Smooth muscle cell (in vitro differentiated cells): ENCODE measurements at regions not wholly inside any gene's neighbourhood (a gene's known extent, or its start where the extent isn't known, plus 50 kb on each side); places are given as distances from the start of the nearest gene placed in this dataset.

ENCODE experiments used
- DNase-seq: peaks from one replicate; lab custom pipeline; 2025; ENCODE audit not compliant: unreplicated experiment; lab: John Stamatoyannopoulos, UW
- H2AFZ ChIP-seq: fragments of 200-600 bp; sonication (generic); 2 replicates; pipeline ENCODE4 v1.6.0; 2016; ENCODE audit warnings: antibody characterized with exemption, low read depth, mild to moderate bottlenecking
- H3F3A ChIP-seq: fragments of 200-600 bp; sonication (generic); 2 replicates; pipeline ENCODE4 v1.6.0; 2017; ENCODE audit warnings: antibody characterized with exemption, low read depth
- H3K27ac ChIP-seq: fragments of 200-600 bp; sonication (generic); 2 replicates; pipeline ENCODE4 v1.5.1; 2016; ENCODE audit warnings: low read depth, mild to moderate bottlenecking
- H3K27me3 ChIP-seq: fragments of 200-600 bp; sonication (generic); 2 replicates; pipeline ENCODE4 v1.6.1; 2016; ENCODE audit warnings: low read depth, mild to moderate bottlenecking
- H3K36me3 ChIP-seq: fragments of 200-600 bp; sonication (generic); 2 replicates; pipeline ENCODE4 v1.5.1; 2016; ENCODE audit warnings: low read depth
- H3K4me1 ChIP-seq: fragments of 200-600 bp; sonication (generic); 2 replicates; pipeline ENCODE4 v1.5.1; 2016; ENCODE audit warnings: low read depth
- H3K4me2 ChIP-seq: fragments of 200-600 bp; sonication (generic); 2 replicates; pipeline ENCODE4 v1.6.0; 2016; ENCODE audit warnings: mild to moderate bottlenecking
- H3K4me3 ChIP-seq: fragments of 200-600 bp; sonication (generic); 2 replicates; pipeline ENCODE4 v1.5.1; 2016; ENCODE audit warnings: mild to moderate bottlenecking
- H3K79me2 ChIP-seq: fragments of 200-600 bp; sonication (generic); 2 replicates; pipeline ENCODE4 v1.6.0; 2016; ENCODE audit warnings: low read depth, mild to moderate bottlenecking
- H3K9ac ChIP-seq: fragments of 200-600 bp; sonication (generic); 2 replicates; pipeline ENCODE4 v1.6.0; 2016; ENCODE audit warnings: low read depth
- H3K9me3 ChIP-seq: fragments of 200-600 bp; sonication (generic); replicated peaks from 2 replicates; pipeline ENCODE4 v1.5.1; 2016; ENCODE audit warnings: low read depth
- H4K20me1 ChIP-seq: fragments of 200-600 bp; sonication (generic); 2 replicates; pipeline ENCODE4 v1.6.0; 2016; ENCODE audit warnings: low read depth
- WGBS: methylation state at CpG from one replicate; pipeline ENCODE4 v1.1.7; 2016; ENCODE audit warnings: low lambda C conversion rate; 5-methylcytosine and 5-hydroxymethylcytosine counted together
- TF ChIP-seq, protein P1 (sequence below): fragments of 200-600 bp; sonication (generic); IDR thresholded peaks from 2 replicates; pipeline ENCODE4 v1.5.1; 2017; ENCODE audit warnings: borderline replicate concordance, mild to moderate bottlenecking, antibody characterized with exemption; ENCODE audit not compliant: insufficient read depth, poor library complexity, severe bottlenecking

GRCh38 chr3:116563351-116563750 lies 118.1 kb upstream of the LSAMP start:
- no peak overlapping the region for H3K27ac ChIP-seq
- 71% methylated on average over 2 of the region's 2 CpGs for WGBS
- H4K20me1 ChIP-seq: no peaks in the 10 kb centered on the region
- H3K36me3 ChIP-seq: no peaks in the 10 kb centered on the region
- H3K79me2 ChIP-seq: no peaks in the 10 kb centered on the region
- no peaks in the 10 kb centered on the region for H3K27me3 ChIP-seq
- H3F3A ChIP-seq: no peaks in the 10 kb centered on the region
- no peak overlapping the region for H3K9ac ChIP-seq
- no peak overlapping the region for H3K4me2 ChIP-seq
- peaks cover 3% of the 10 kb centered on the region for H3K4me1 ChIP-seq
- no peak for DNase-seq
- H2AFZ ChIP-seq: no peak overlapping the region
- no peaks in the 10 kb centered on the region for H3K9me3 ChIP-seq
- TF ChIP-seq, protein P1, sequence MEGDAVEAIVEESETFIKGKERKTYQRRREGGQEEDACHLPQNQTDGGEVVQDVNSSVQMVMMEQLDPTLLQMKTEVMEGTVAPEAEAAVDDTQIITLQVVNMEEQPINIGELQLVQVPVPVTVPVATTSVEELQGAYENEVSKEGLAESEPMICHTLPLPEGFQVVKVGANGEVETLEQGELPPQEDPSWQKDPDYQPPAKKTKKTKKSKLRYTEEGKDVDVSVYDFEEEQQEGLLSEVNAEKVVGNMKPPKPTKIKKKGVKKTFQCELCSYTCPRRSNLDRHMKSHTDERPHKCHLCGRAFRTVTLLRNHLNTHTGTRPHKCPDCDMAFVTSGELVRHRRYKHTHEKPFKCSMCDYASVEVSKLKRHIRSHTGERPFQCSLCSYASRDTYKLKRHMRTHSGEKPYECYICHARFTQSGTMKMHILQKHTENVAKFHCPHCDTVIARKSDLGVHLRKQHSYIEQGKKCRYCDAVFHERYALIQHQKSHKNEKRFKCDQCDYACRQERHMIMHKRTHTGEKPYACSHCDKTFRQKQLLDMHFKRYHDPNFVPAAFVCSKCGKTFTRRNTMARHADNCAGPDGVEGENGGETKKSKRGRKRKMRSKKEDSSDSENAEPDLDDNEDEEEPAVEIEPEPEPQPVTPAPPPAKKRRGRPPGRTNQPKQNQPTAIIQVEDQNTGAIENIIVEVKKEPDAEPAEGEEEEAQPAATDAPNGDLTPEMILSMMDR: no peak
- no peak overlapping the region for H3K4me3 ChIP-seq

- H3K27me3 ChIP-seq: no peaks in the 10 kb centered on the region
- TF ChIP-seq, protein P1: no peak
- no peaks in the 10 kb centered on the region for H3K36me3 ChIP-seq
- no peak overlapping the region for H3K4me3 ChIP-seq
- no peaks in the 10 kb centered on the region for H3K79me2 ChIP-seq
- H3K9ac ChIP-seq: no peak overlapping the region
- no peak for DNase-seq
- H2AFZ ChIP-seq: no peak overlapping the region
- peaks cover 3% of the 10 kb centered on the region for H3K4me1 ChIP-seq
- H3K27ac ChIP-seq: no peak overlapping the region
- no peaks in the 10 kb centered on the region for H4K20me1 ChIP-seq
- H3F3A ChIP-seq: no peaks in the 10 kb centered on the region
- H3K9me3 ChIP-seq: no peaks in the 10 kb centered on the region
- peak overlapping the region; percentile 59 for H3K4me2 ChIP-seq
Measured at GRCh38 chr3:116566478-116566960, 121.2 kb upstream of the LSAMP start.

GRCh38 chr3:116569611-116570010 lies 124.3 kb upstream of the LSAMP start:
- Histone ChIP-seq H3K9me3 (no peaks in the 10 kb centered on the region), H3K36me3 (no peaks in the 10 kb centered on the region), H3K79me2 (no peaks in the 10 kb centered on the region), H3K4me3 (no peak overlapping the region), H4K20me1 (no peaks in the 10 kb centered on the region), H3K4me2 (peak overlapping the region; percentile 26), H3K4me1 (peaks cover 3% of the 10 kb centered on the region), H3K27me3 (no peaks in the 10 kb centered on the region), H2AFZ (no peak overlapping the region), H3K9ac (no peak overlapping the region), H3F3A (no peaks in the 10 kb centered on the region), H3K27ac (peak overlapping the region; percentile 16)
- TF ChIP-seq, protein P1: no peak
- 13% methylated on average over 1 of the region's 1 CpG for WGBS
- DNase-seq: no peak

DNA sequence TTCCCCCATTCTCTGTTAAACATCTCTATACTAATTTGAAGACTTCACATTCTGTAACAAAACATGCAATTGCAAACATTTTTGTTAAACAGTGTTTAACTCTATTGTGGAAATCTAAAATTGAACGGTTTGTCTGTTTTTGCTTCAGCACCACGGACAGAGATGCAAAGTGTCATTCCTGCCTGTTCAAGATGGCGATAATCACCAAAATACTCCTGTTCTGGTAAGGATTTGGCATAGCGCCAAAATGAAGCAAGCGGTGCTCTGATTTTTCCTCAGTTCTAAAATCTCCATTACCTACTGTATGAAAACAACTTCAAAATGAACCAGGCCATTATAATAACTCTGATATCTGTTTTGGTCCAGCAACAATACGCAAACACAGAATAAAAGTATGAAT lies 129.7 kb upstream of the TUSC7 start:
- TF ChIP-seq, protein P1: no peak
- no peaks in the 10 kb centered on the region for H3K4me1 ChIP-seq
- no peaks in the 10 kb centered on the region for H3K9me3 ChIP-seq
- H3K27me3 ChIP-seq: no peaks in the 10 kb centered on the region
- H3K27ac ChIP-seq: no peak overlapping the region
- 30% methylated on average over 6 of the region's 6 CpGs for WGBS
- no peak overlapping the region for H3K4me2 ChIP-seq
- no peaks in the 10 kb centered on the region for H3F3A ChIP-seq
- H4K20me1 ChIP-seq: no peaks in the 10 kb centered on the region
- no peak for DNase-seq
- H3K36me3 ChIP-seq: no peaks in the 10 kb centered on the region
- no peak overlapping the region for H3K9ac ChIP-seq
- H2AFZ ChIP-seq: no peak overlapping the region
- no peaks in the 10 kb centered on the region for H3K79me2 ChIP-seq
- no peak overlapping the region for H3K4me3 ChIP-seq
